Brain microvascular endothelial cell (primary cell): ENCODE measurements at regions not wholly inside any gene's neighbourhood (a gene's known extent, or its start where the extent isn't known, plus 50 kb on each side); places are given as distances from the start of the nearest gene placed in this dataset.

ENCODE experiments used
- DNase-seq: peaks from one replicate; pipeline ENCODE4 v3.0.0-alpha.2; 2020
- H3K27ac ChIP-seq: fragments of 250-450 bp; sonication (Bioruptor Pico); 2 replicates; pipeline ENCODE4 v1.5.1; 2020; ENCODE audit warnings: mild to moderate bottlenecking, moderate library complexity
- H3K27me3 ChIP-seq: fragments of 250-450 bp; sonication (Bioruptor Pico); replicated peaks from 2 replicates; pipeline ENCODE4 v1.5.1; 2020; ENCODE audit warnings: mild to moderate bottlenecking
- H3K36me3 ChIP-seq: fragments of 250-450 bp; sonication (Bioruptor Pico); replicated peaks from 2 replicates; pipeline ENCODE4 v1.5.1; 2020; ENCODE audit warnings: mild to moderate bottlenecking
- H3K4me3 ChIP-seq: 2 replicates; pipeline ENCODE4 v1.5.1; 2011; ENCODE audit warnings: low read depth, mild to moderate bottlenecking, control low read depth, low read length, moderate library complexity
- in situ Hi-C: cut with HindIII; loops from 2 replicates; pipeline ENCODE4 v1.10.0; 2017; ENCODE audit warnings: low sequenced_read_pairs, low pct_ligation_motif_present
- TF ChIP-seq, protein P1 (sequence below): IDR thresholded peaks from 2 replicates; pipeline ENCODE4 v1.5.1; 2011; ENCODE audit warnings: low read depth, mild to moderate bottlenecking, moderate library complexity, low read length, control low read depth, inconsistent platforms; ENCODE audit errors: missing control alignments

DNA sequence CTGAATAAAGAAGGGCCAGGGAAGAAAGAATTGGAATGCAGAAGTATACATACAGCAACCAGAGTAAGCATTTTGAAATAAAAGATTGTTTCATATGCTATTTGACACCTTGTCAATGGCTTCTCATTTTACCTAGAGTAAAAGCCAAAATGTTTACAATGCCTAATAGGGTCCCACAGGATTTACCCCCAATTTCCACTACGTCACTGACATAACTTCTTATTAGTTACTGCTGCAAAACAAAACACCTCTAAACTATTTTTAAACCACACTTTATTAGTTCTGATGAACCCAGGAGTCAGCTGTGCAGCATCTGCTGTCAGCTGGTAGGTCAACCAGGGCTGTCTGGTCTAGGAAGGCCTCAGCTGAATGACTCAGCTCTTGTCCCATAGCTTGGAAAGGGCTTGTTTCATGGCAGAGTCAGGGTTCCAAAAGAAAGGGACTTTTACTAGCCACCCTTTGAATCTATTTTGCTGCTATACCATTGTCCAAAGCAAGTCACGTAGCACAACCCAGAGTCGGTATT lies 945.1 kb downstream of the EPHA3 start:
- no peak overlapping the region for H3K27ac ChIP-seq
- in situ Hi-C loops = no loop called here
- H3K36me3 ChIP-seq = no peaks in the 10 kb centered on the region
- H3K27me3 ChIP-seq = no peaks in the 10 kb centered on the region
- TF ChIP-seq, protein P1, sequence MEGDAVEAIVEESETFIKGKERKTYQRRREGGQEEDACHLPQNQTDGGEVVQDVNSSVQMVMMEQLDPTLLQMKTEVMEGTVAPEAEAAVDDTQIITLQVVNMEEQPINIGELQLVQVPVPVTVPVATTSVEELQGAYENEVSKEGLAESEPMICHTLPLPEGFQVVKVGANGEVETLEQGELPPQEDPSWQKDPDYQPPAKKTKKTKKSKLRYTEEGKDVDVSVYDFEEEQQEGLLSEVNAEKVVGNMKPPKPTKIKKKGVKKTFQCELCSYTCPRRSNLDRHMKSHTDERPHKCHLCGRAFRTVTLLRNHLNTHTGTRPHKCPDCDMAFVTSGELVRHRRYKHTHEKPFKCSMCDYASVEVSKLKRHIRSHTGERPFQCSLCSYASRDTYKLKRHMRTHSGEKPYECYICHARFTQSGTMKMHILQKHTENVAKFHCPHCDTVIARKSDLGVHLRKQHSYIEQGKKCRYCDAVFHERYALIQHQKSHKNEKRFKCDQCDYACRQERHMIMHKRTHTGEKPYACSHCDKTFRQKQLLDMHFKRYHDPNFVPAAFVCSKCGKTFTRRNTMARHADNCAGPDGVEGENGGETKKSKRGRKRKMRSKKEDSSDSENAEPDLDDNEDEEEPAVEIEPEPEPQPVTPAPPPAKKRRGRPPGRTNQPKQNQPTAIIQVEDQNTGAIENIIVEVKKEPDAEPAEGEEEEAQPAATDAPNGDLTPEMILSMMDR = no peak
- no peak overlapping the region for H3K4me3 ChIP-seq
- peak; percentile 9 for DNase-seq

DNA sequence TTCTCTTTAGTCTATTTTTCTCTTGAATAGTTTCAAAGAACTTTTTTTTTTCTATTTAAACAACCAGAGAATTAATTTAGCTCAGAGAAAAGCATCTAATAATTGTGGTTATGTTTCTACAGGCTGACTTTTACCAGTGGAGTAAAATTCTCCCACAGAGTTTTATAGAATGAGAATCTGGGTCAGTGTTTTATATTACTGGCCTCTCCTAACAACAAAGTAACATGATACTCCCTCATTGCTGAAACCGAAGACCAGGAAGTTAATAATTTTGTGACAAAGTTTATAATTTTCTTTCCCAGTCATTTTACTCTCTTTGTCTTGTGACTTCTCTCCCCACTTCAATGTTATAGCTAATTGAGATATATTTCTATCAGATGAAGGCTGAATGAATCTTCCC lies 946.9 kb downstream of the EPHA3 start:
- Histone ChIP-seq H3K27me3 (no peaks in the 10 kb centered on the region), H3K36me3 (no peaks in the 10 kb centered on the region), H3K4me3 (no peak overlapping the region), H3K27ac (no peak overlapping the region)
- in situ Hi-C loops = no loop called here
- TF ChIP-seq, protein P1 = no peak
- no peak for DNase-seq

DNA sequence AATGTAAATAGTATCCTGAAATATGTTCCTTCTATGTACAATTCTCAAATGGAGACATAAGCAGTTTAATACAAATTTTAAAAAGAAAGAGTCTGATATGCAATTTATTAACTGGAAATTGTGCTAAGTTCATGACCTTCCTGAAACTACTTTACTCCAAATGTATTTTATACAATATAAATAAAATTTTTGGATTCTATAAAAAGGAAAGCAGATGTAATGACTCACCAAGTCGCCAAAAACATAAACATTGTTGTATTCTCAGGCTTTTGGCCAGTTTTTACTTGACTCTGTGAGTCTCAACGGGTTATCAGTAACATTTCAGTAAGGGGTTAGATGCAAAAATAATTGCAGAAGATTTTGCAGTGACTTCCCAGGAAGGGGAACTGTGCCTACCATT lies 948.2 kb downstream of the EPHA3 start:
- Histone ChIP-seq H3K27ac (no peak overlapping the region), H3K4me3 (no peak overlapping the region), H3K36me3 (no peaks in the 10 kb centered on the region), H3K27me3 (no peaks in the 10 kb centered on the region)
- peak; percentile 60 for DNase-seq
- in situ Hi-C loops = no loop called here
- TF ChIP-seq, protein P1 = no peak

DNA sequence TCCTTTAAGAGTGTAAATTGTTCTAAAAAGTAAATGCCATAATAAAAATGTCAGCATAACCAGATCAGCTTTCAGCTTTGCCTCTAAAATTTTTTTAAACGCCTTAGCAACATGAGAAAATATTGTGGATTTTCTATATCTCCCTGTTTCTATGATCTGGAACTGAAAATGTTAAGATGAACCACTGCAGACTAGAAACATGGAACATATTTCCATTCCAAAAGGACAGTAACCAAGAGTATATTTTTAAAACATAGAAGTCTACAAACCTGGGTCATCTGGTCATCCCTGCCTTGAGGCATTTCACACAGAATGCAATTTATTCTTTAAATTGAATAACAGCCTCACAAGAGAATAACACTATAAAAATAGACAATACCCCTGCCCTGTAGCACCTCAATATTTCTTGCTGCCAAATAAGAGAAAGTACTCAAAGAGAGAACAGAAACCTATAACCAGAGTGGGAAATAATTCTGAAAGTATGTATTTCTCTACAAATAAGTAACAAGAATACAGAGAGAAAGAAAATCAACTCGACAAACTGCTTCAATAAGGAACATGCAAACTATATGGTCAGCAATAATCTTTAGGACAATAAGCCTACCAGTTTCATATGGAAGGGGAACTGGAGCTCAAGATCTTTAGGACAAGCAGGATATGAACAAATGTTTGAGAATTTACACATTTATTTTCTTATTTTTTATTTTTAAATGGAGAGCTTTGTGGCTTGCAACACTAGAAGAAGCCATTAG lies 949.0 kb downstream of the EPHA3 start:
- H3K4me3 ChIP-seq = no peak overlapping the region
- DNase-seq = no peak
- H3K36me3 ChIP-seq = no peaks in the 10 kb centered on the region
- TF ChIP-seq, protein P1 = no peak
- in situ Hi-C loops = no loop called here
- H3K27me3 ChIP-seq = no peaks in the 10 kb centered on the region
- H3K27ac ChIP-seq = no peak overlapping the region

DNA sequence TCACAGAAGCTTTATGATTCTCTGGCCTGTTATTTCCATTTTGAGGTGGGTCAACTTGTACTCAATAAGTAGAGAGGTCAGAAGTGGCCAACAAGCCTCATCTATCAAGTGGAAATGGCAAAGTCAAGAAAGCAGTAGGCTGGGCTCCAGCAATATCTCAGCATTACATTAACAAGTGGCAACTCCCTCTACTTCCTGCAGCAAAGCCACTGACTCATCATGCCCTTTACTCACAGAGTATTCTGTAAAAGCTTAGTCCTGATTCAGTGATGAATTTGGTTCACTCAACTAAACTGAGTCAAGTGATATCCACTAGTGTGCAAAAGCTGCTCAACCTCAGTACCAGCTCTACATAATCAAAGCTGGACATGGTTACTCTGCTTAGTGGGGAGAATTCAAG lies 954.6 kb downstream of the EPHA3 start:
- in situ Hi-C loops = no loop called here
- H3K27ac ChIP-seq = no peak overlapping the region
- no peak overlapping the region for H3K4me3 ChIP-seq
- no peaks in the 10 kb centered on the region for H3K36me3 ChIP-seq
- DNase-seq = peak; percentile 62
- TF ChIP-seq, protein P1 = no peak
- H3K27me3 ChIP-seq = no peaks in the 10 kb centered on the region
